Tibial nerve (tissue), 4 donors: ENCODE measurements at regions not wholly inside any gene's neighbourhood (a gene's known extent, or its start where the extent isn't known, plus 50 kb on each side); places are given as distances from the start of the nearest gene placed in this dataset.

Source experiments
- DNase-seq, 2 donors: peaks; one replicate each; pipeline ENCODE4 v3.0.0-alpha.2; 2019; ENCODE audit warnings: low spot score in 2 of 2
- H3K27ac ChIP-seq, 4 donors: fragments of 200-600 bp; sonication (generic) in 3 of 4; one replicate each; pipeline ENCODE4 v1.5.1; 2017 to 2019; ENCODE audit warnings: mild to moderate bottlenecking in 1 of 4
- H3K27me3 ChIP-seq, 2 donors: fragments of 200-600 bp; sonication (generic) in 1 of 2; one replicate each; pipeline versions ENCODE4 v1.5.1 to v1.6.0; 2017 to 2019
- H3K36me3 ChIP-seq, 3 donors: fragments of 200-600 bp; sonication (generic); one replicate each; pipeline ENCODE4 v1.5.1; 2018 to 2019
- H3K4me1 ChIP-seq, 4 donors: fragments of 200-600 bp; sonication (generic) in 3 of 4; one replicate each; pipeline ENCODE4 v1.5.1; 2017 to 2019
- H3K4me3 ChIP-seq, 4 donors: fragments of 200-600 bp; sonication (generic) in 3 of 4; one replicate each; pipeline ENCODE4 v1.5.1; 2017 to 2019; ENCODE audit warnings: mild to moderate bottlenecking in 1 of 4, moderate library complexity in 1 of 4
- H3K9me3 ChIP-seq, 4 donors: fragments of 200-600 bp; sonication (generic) in 3 of 4; one replicate each; pipeline ENCODE4 v1.5.1; 2017 to 2019
- EP300 ChIP-seq, 2 donors: sonication (generic); formaldehyde crosslinking; IDR thresholded peaks; one replicate each; pipeline ENCODE4 v1.6.1; 2017; ENCODE audit warnings: antibody characterized with exemption in 2 of 2, mild to moderate bottlenecking in 1 of 2
- POLR2A ChIP-seq, 2 donors: fragments of 450-650 bp; IDR thresholded peaks; one replicate each; pipeline ENCODE4 v1.6.1; 2017; ENCODE audit warnings: antibody characterized with exemption in 2 of 2, mild to moderate bottlenecking in 2 of 2, moderate library complexity in 2 of 2
- WGBS, 2 donors: methylation state at CpG; one replicate each; pipeline ENCODE4 v1.1.5; 2018; 5-methylcytosine and 5-hydroxymethylcytosine counted together
- TF ChIP-seq, protein P1 (sequence below), 5 experiments: fragments of 200-600 bp in 3 of 5; fragments of 450-650 bp in 2 of 5; sonication (generic) in 3 of 5; IDR thresholded peaks; one replicate each; pipeline ENCODE4 v1.5.1; 2016 to 2019; ENCODE audit warnings: antibody characterized with exemption in 5 of 5, mild to moderate bottlenecking in 3 of 5, moderate library complexity in 2 of 5

DNA sequence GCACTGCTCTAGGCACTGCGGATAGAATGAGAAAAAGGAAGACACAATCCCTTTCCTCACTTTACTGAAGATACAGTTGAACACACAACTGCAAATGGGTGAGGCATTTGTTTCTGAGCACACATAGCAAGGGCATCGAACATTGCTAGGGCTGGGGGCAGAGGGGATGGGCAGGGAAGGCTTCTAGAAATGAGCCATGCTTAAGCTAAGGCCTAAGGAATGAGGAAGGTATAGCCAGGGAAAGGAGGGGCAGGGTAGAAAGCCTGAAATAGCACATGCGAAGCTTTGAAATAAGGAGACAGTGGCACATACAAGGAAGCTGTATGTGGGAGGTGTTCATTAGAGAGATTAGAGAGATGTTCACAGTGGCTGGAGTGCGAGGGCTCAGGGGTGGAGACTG is 92.7 kb downstream of the KIF4B start:
- no peak for DNase-seq
- Histone ChIP-seq H3K36me3 (no peaks in the 10 kb centered on the region), H3K27ac (no peak overlapping the region), H3K4me1 (no peaks in the 10 kb centered on the region), H3K4me3 (no peak overlapping the region), H3K9me3 (no peaks in the 10 kb centered on the region), H3K27me3 (no peaks in the 10 kb centered on the region)
- WGBS, 2 donors, result 88 to 91% methylated on average over 4 of the region's 4 CpGs
- TF ChIP-seq POLR2A (IDR thresholded peaks at IDR 0.05), result no peak
- TF ChIP-seq, protein P1, sequence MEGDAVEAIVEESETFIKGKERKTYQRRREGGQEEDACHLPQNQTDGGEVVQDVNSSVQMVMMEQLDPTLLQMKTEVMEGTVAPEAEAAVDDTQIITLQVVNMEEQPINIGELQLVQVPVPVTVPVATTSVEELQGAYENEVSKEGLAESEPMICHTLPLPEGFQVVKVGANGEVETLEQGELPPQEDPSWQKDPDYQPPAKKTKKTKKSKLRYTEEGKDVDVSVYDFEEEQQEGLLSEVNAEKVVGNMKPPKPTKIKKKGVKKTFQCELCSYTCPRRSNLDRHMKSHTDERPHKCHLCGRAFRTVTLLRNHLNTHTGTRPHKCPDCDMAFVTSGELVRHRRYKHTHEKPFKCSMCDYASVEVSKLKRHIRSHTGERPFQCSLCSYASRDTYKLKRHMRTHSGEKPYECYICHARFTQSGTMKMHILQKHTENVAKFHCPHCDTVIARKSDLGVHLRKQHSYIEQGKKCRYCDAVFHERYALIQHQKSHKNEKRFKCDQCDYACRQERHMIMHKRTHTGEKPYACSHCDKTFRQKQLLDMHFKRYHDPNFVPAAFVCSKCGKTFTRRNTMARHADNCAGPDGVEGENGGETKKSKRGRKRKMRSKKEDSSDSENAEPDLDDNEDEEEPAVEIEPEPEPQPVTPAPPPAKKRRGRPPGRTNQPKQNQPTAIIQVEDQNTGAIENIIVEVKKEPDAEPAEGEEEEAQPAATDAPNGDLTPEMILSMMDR (IDR thresholded peaks at IDR 0.05), result no peak
- TF ChIP-seq EP300 (IDR thresholded peaks at IDR 0.05), result no peak

GRCh38 chr5:155113888-155114287 is 100.3 kb downstream of the KIF4B start:
- no peaks in the 10 kb centered on the region for H3K27me3 ChIP-seq
- no peaks in the 10 kb centered on the region for H3K4me1 ChIP-seq
- TF ChIP-seq EP300 (IDR thresholded peaks at IDR 0.05) (no peak), POLR2A (IDR thresholded peaks at IDR 0.05) (no peak)
- TF ChIP-seq, protein P1 (IDR thresholded peaks at IDR 0.05), result no peak
- WGBS, 2 donors, result 62 to 69% methylated on average over 3 of the region's 3 CpGs
- DNase-seq, result no peak
- no peak overlapping the region for H3K27ac ChIP-seq
- peaks cover 0 to 7% (median 0%) of the 10 kb centered on the region in 4 donors for H3K9me3 ChIP-seq
- H3K4me3 ChIP-seq, result no peak overlapping the region
- no peaks in the 10 kb centered on the region for H3K36me3 ChIP-seq

- no peak for DNase-seq
- Histone ChIP-seq H3K4me1 (no peaks in the 10 kb centered on the region), H3K27me3 (no peaks in the 10 kb centered on the region), H3K9me3 (peaks cover 0 to 7% (median 0%) of the 10 kb centered on the region in 4 donors), H3K4me3 (no peak overlapping the region), H3K36me3 (no peaks in the 10 kb centered on the region), H3K27ac (no peak overlapping the region)
- WGBS, 2 donors, result 72 to 94% methylated on average over 5 to 11 of the region's 25 CpGs
- TF ChIP-seq, protein P1 (IDR thresholded peaks at IDR 0.05), result no peak
- no peak for TF ChIP-seq POLR2A (IDR thresholded peaks at IDR 0.05)
- TF ChIP-seq EP300 (IDR thresholded peaks at IDR 0.05), result no peak
These were observed 101.1 kb downstream of the KIF4B start for GRCh38 chr5:155114655-155115054.

DNA sequence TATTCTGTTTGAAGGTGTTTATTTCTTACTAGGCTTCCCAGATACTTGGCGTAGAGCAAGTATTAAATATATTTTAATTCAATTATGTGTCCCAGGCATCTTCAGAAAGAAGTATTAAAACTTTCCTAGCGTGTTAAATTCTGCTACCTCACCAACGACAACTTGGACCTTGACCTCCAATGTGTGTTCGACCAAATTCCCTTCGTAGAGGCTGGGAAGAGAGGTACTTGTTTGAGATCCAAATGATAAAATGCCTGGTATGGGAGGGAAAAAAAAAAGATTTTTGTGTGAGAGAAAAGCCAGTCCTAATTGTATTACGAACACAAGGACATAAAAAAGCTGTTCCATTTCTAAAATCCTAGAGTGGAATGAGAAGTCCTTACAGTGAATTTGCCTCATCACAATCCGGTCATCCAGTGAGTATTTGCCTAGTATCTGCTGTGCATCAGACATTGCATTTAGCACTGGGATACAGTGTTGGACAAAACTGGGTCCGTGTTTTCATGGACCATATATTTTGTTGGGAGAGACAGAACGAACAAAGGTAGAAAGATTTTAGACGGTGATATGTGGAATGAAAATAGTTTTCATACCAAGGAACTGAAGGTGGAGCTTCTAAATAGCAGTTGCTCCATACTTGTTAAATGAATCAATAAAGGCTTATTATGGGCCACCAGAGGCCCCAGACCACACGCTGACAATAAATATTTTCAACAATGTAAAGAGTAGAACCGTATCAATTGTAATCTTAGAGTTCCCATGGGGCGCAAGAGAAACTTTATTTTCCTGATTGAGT is 103.1 kb downstream of the KIF4B start:
- DNase-seq, result no peak
- Histone ChIP-seq H3K4me1 (no peaks in the 10 kb centered on the region), H3K36me3 (no peaks in the 10 kb centered on the region), H3K27ac (no peak overlapping the region), H3K27me3 (no peaks in the 10 kb centered on the region), H3K4me3 (no peak overlapping the region), H3K9me3 (peaks cover 0 to 7% (median 0%) of the 10 kb centered on the region in 4 donors)
- TF ChIP-seq, protein P1 (IDR thresholded peaks at IDR 0.05), result no peak
- TF ChIP-seq EP300 (IDR thresholded peaks at IDR 0.05) (no peak), POLR2A (IDR thresholded peaks at IDR 0.05) (no peak)
- 63 to 67% methylated on average over 13 of the region's 13 CpGs for WGBS, 2 donors

- no peak for DNase-seq
- Histone ChIP-seq H3K4me1 (no peaks in the 10 kb centered on the region), H3K36me3 (no peaks in the 10 kb centered on the region), H3K4me3 (no peak overlapping the region), H3K27me3 (no peaks in the 10 kb centered on the region), H3K9me3 (no peaks in the 10 kb centered on the region), H3K27ac (no peak overlapping the region)
- TF ChIP-seq POLR2A (IDR thresholded peaks at IDR 0.05), result no peak
- no peak for TF ChIP-seq EP300 (IDR thresholded peaks at IDR 0.05)
- TF ChIP-seq, protein P1 (IDR thresholded peaks at IDR 0.05), result no peak
- 31 to 35% methylated on average over 7 of the region's 7 CpGs for WGBS, 2 donors
These were observed 112.1 kb downstream of the KIF4B start for GRCh38 chr5:155125551-155126095.
